Tibial nerve (tissue), 4 donors: ENCODE measurements at regions not wholly inside any gene's neighbourhood (a gene's known extent, or its start where the extent isn't known, plus 50 kb on each side); places are given as distances from the start of the nearest gene placed in this dataset.
A peak's percentile ranks its signal among the peaks of the same experiment; 100 is the strongest.
"Not testable (repeated sequence)": the region's sequence is repeated elsewhere in the genome, so short reads cannot be mapped to it uniquely, and the experiment has no call there.

Experiments
- DNase-seq, 2 donors: peaks; one replicate each; pipeline ENCODE4 v3.0.0-alpha.2; 2019; ENCODE audit warnings: low spot score in 2 of 2
- H3K27ac ChIP-seq, 4 donors: fragments of 200-600 bp; sonication (generic) in 3 of 4; one replicate each; pipeline ENCODE4 v1.5.1; 2017 to 2019; ENCODE audit warnings: mild to moderate bottlenecking in 1 of 4
- H3K27me3 ChIP-seq, 2 donors: fragments of 200-600 bp; sonication (generic) in 1 of 2; one replicate each; pipeline versions ENCODE4 v1.5.1 to v1.6.0; 2017 to 2019
- H3K36me3 ChIP-seq, 3 donors: fragments of 200-600 bp; sonication (generic); one replicate each; pipeline ENCODE4 v1.5.1; 2018 to 2019
- H3K4me1 ChIP-seq, 4 donors: fragments of 200-600 bp; sonication (generic) in 3 of 4; one replicate each; pipeline ENCODE4 v1.5.1; 2017 to 2019
- H3K4me3 ChIP-seq, 4 donors: fragments of 200-600 bp; sonication (generic) in 3 of 4; one replicate each; pipeline ENCODE4 v1.5.1; 2017 to 2019; ENCODE audit warnings: mild to moderate bottlenecking in 1 of 4, moderate library complexity in 1 of 4
- H3K9me3 ChIP-seq, 4 donors: fragments of 200-600 bp; sonication (generic) in 3 of 4; one replicate each; pipeline ENCODE4 v1.5.1; 2017 to 2019
- CTCF ChIP-seq, 5 experiments: fragments of 200-600 bp in 3 of 5; fragments of 450-650 bp in 2 of 5; sonication (generic) in 3 of 5; IDR thresholded peaks; one replicate each; pipeline ENCODE4 v1.5.1; 2016 to 2019; ENCODE audit warnings: antibody characterized with exemption in 5 of 5, mild to moderate bottlenecking in 3 of 5, moderate library complexity in 2 of 5
- EP300 ChIP-seq, 2 donors: sonication (generic); formaldehyde crosslinking; IDR thresholded peaks; one replicate each; pipeline ENCODE4 v1.6.1; 2017; ENCODE audit warnings: antibody characterized with exemption in 2 of 2, mild to moderate bottlenecking in 1 of 2
- POLR2A ChIP-seq, 2 donors: fragments of 450-650 bp; IDR thresholded peaks; one replicate each; pipeline ENCODE4 v1.6.1; 2017; ENCODE audit warnings: antibody characterized with exemption in 2 of 2, mild to moderate bottlenecking in 2 of 2, moderate library complexity in 2 of 2
- WGBS, 2 donors: methylation state at CpG; one replicate each; pipeline ENCODE4 v1.1.5; 2018; 5-methylcytosine and 5-hydroxymethylcytosine counted together

- no peak for DNase-seq
- H3K4me1 ChIP-seq: no peaks in the 10 kb centered on the region
- no peak overlapping the region for H3K27ac ChIP-seq
- H3K4me3 ChIP-seq: no peak overlapping the region
- H3K36me3 ChIP-seq: no peaks in the 10 kb centered on the region
- no peaks in the 10 kb centered on the region for H3K9me3 ChIP-seq
- TF ChIP-seq CTCF (IDR thresholded peaks at IDR 0.05) (no peak), EP300 (IDR thresholded peaks at IDR 0.05) (no peak), POLR2A (IDR thresholded peaks at IDR 0.05) (no peak)
- H3K27me3 ChIP-seq: no peaks in the 10 kb centered on the region
These were observed 57.0 kb downstream of the MSTN start for GRCh38 chr2:190005513-190005912.

- no peaks in the 10 kb centered on the region for H3K27me3 ChIP-seq
- TF ChIP-seq EP300 (IDR thresholded peaks at IDR 0.05) (no peak), POLR2A (IDR thresholded peaks at IDR 0.05) (no peak), CTCF (IDR thresholded peaks at IDR 0.05) (no peak)
- no peaks in the 10 kb centered on the region for H3K36me3 ChIP-seq
- DNase-seq: no peak
- 90 to 91% methylated on average over 7 of the region's 7 CpGs for WGBS, 2 donors
- no peak overlapping the region for H3K27ac ChIP-seq
- no peak overlapping the region for H3K4me3 ChIP-seq
- H3K4me1 ChIP-seq: no peaks in the 10 kb centered on the region
- H3K9me3 ChIP-seq: peaks cover 0 to 25% (median 0%) of the 10 kb centered on the region in 4 donors
These were observed 62.9 kb downstream of the MSTN start for GRCh38 chr2:189999661-190000060.

GRCh38 chr2:189998665-189999064 lies 63.9 kb downstream of the MSTN start:
- DNase-seq, H3K4me1 ChIP-seq, H3K4me3 ChIP-seq, H3K27me3 ChIP-seq, H3K36me3 ChIP-seq, H3K27ac ChIP-seq: not testable (repeated sequence)
- H3K9me3 ChIP-seq: peaks cover 0 to 28% (median 0%) of the 10 kb centered on the region in 4 donors
- WGBS, 2 donors: 74 to 90% methylated on average over 2 of the region's 2 CpGs

GRCh38 chr2:189997016-189997415 lies 65.5 kb downstream of the MSTN start:
- Histone ChIP-seq H3K36me3 (no peaks in the 10 kb centered on the region), H3K9me3 (peaks cover 0 to 41% (median 0%) of the 10 kb centered on the region in 4 donors), H3K4me3 (no peak overlapping the region), H3K4me1 (no peaks in the 10 kb centered on the region), H3K27ac (no peak overlapping the region), H3K27me3 (no peaks in the 10 kb centered on the region)
- no peak for DNase-seq
- TF ChIP-seq CTCF (IDR thresholded peaks at IDR 0.05): no peak
- TF ChIP-seq POLR2A (IDR thresholded peaks at IDR 0.05): no peak
- no peak for TF ChIP-seq EP300 (IDR thresholded peaks at IDR 0.05)
- WGBS, 2 donors: 89 to 100% methylated on average over 1 of the region's 1 CpG

- Histone ChIP-seq H3K9me3 (peaks cover 0 to 48% (median 0%) of the 10 kb centered on the region in 4 donors), H3K4me1 (no peaks in the 10 kb centered on the region), H3K36me3 (no peaks in the 10 kb centered on the region), H3K4me3 (no peak overlapping the region), H3K27ac (no peak overlapping the region), H3K27me3 (no peaks in the 10 kb centered on the region)
- TF ChIP-seq POLR2A (IDR thresholded peaks at IDR 0.05) (no peak), CTCF (IDR thresholded peaks at IDR 0.05) (no peak), EP300 (IDR thresholded peaks at IDR 0.05) (no peak)
- no peak for DNase-seq
- WGBS, 2 donors: 84% methylated on average over 2 of the region's 2 CpGs
These were observed 66.8 kb downstream of the MSTN start for GRCh38 chr2:189995679-189996078.

- Histone ChIP-seq H3K4me1 (no peaks in the 10 kb centered on the region), H3K36me3 (no peaks in the 10 kb centered on the region), H3K4me3 (no peak overlapping the region), H3K27me3 (no peaks in the 10 kb centered on the region), H3K27ac (no peak overlapping the region), H3K9me3 (peaks cover 0 to 32% (median 13%) of the 10 kb centered on the region in 4 donors)
- 79 to 81% methylated on average over 5 of the region's 5 CpGs for WGBS, 2 donors
- no peak for DNase-seq
- TF ChIP-seq POLR2A (IDR thresholded peaks at IDR 0.05) (no peak), EP300 (IDR thresholded peaks at IDR 0.05) (no peak), CTCF (IDR thresholded peaks at IDR 0.05) (peak in 1 of 5 experiments; percentile 8)
These were observed 79.6 kb downstream of the MSTN start for GRCh38 chr2:189982780-189983394.
